NCI-H69 (cell line): ENCODE measurements at regions not wholly inside any gene's neighbourhood (a gene's known extent, or its start where the extent isn't known, plus 50 kb on each side); places are given as distances from the start of the nearest gene placed in this dataset.
"Not testable (repeated sequence)": the region's sequence is repeated elsewhere in the genome, so short reads cannot be mapped to it uniquely, and the experiment has no call there.

Experiments used
- DNase-seq: peaks from one replicate; lab custom pipeline; 2025; lab: John Stamatoyannopoulos, UW

- DNase-seq, result peak; percentile 84
Measured at GRCh38 chr12:90593596-90594295, 361.2 kb downstream of the CCER1 start.

GRCh38 chr12:90589956-90590355 lies 365.0 kb downstream of the CCER1 start:
- peak; percentile 39 for DNase-seq

GRCh38 chr12:90585640-90586304 lies 369.2 kb downstream of the CCER1 start:
- no peak for DNase-seq

GRCh38 chr12:90576707-90577106 lies 378.3 kb downstream of the CCER1 start:
- DNase-seq, result no peak

GRCh38 chr12:90575995-90576394 lies 379.0 kb downstream of the CCER1 start:
- DNase-seq, result peak; percentile 75

- peak; percentile 65 for DNase-seq
Measured at GRCh38 chr12:90574676-90575075, 380.3 kb downstream of the CCER1 start.

GRCh38 chr12:90572778-90573177 lies 382.2 kb downstream of the CCER1 start:
- peak; percentile 58 for DNase-seq

GRCh38 chr12:90569685-90570084 lies 385.3 kb downstream of the CCER1 start:
- DNase-seq, result no peak

GRCh38 chr12:90562671-90563070 lies 392.3 kb downstream of the CCER1 start:
- DNase-seq, result no peak

- no peak for DNase-seq
Measured at GRCh38 chr12:90548595-90548994, 406.4 kb downstream of the CCER1 start.

- no peak for DNase-seq
Measured at GRCh38 chr12:90546511-90546910, 408.5 kb downstream of the CCER1 start.

GRCh38 chr12:90543841-90544240 lies 411.1 kb downstream of the CCER1 start:
- DNase-seq, result no peak

GRCh38 chr12:90543374-90543773 lies 411.6 kb downstream of the CCER1 start:
- no peak for DNase-seq

GRCh38 chr12:90542852-90543251 lies 412.1 kb downstream of the CCER1 start:
- DNase-seq, result not testable (repeated sequence)

- DNase-seq, result not testable (repeated sequence)
Measured at GRCh38 chr12:90533828-90534227, 421.1 kb downstream of the CCER1 start.

GRCh38 chr12:90520002-90520734 lies 434.8 kb downstream of the CCER1 start:
- DNase-seq, result no peak

- DNase-seq, result no peak
Measured at GRCh38 chr12:90519285-90519684, 435.7 kb downstream of the CCER1 start.

- DNase-seq, result no peak
Measured at GRCh38 chr12:90515199-90516175, 439.5 kb downstream of the CCER1 start.

- DNase-seq, result no peak
Measured at GRCh38 chr12:90514325-90514724, 440.7 kb downstream of the CCER1 start.

GRCh38 chr12:90512518-90512917 lies 442.5 kb downstream of the CCER1 start:
- DNase-seq, result no peak

GRCh38 chr12:90510948-90511347 lies 444.0 kb downstream of the CCER1 start:
- peak; percentile 10 for DNase-seq

- DNase-seq, result no peak
Measured at GRCh38 chr12:90504806-90505205, 450.2 kb downstream of the CCER1 start.
